ENCODE measurements at regions not wholly inside any gene's neighbourhood (a gene's known extent, or its start where the extent isn't known, plus 50 kb on each side); places are given as distances from the start of the nearest gene placed in this dataset.

GRCh38 chr4:17280261-17281018 lies 231.4 kb downstream of the QDPR start:
- no peak for TF ChIP-seq EZH2 (IDR thresholded peaks at IDR 0.05; ENCODE audit: low read length, missing control alignments)
- TF ChIP-seq CTCF (conservative IDR thresholded peaks at IDR 0.05 in 1 of 2, IDR thresholded peaks at IDR 0.05 in 1 of 2; ENCODE audit: low read depth in 1 of 2, low read length in 2 of 2): no peak

GRCh38 chr4:17276776-17277175 lies 235.1 kb downstream of the QDPR start:
- Histone ChIP-seq H3K4me3 (replicated peaks in 1 of 4; ENCODE audit: control extremely low read depth in 1 of 4, insufficient read depth in 1 of 4, low read depth in 3 of 4, low read length in 4 of 4) (no peak overlapping the region), H3K36me3 (ENCODE audit: control insufficient read depth, insufficient read depth, low read length) (no peaks in the 10 kb centered on the region), H3K9ac (ENCODE audit: insufficient read depth, low read length) (no peak overlapping the region), H2AFZ (ENCODE audit: low read length) (peak overlapping the region; percentile 70), H3K4me1 (ENCODE audit: control insufficient read depth, extremely low read depth, insufficient read depth, low read length) (no peaks in the 10 kb centered on the region), H3K79me2 (ENCODE audit: control insufficient read depth, insufficient read depth, low read length) (no peaks in the 10 kb centered on the region), H3K9me3 (ENCODE audit: control insufficient read depth, insufficient read depth, low read depth, low read length) (no peaks in the 10 kb centered on the region), H3K27ac (ENCODE audit: insufficient read depth, low read length) (no peak overlapping the region), H4K20me1 (ENCODE audit: control insufficient read depth, extremely low read depth, insufficient read depth, low read length) (no peaks in the 10 kb centered on the region), H3K4me2 (ENCODE audit: extremely low read depth, insufficient read depth, low read length) (no peak overlapping the region), H3K27me3 (ENCODE audit: control insufficient read depth, insufficient read depth, low read length) (no peaks in the 10 kb centered on the region)
- peak; percentile 32 to 66 for DNase-seq (ENCODE audit: low read depth in 2 of 2)
- TF ChIP-seq CTCF (conservative IDR thresholded peaks at IDR 0.05 in 1 of 2, IDR thresholded peaks at IDR 0.05 in 1 of 2; ENCODE audit: low read depth in 1 of 2, low read length in 2 of 2): no peak
- TF ChIP-seq EZH2 (IDR thresholded peaks at IDR 0.05; ENCODE audit: low read length, missing control alignments): no peak

More at GRCh38 chr4:17280261-17281018, 231.4 kb downstream of the QDPR start:
- Histone ChIP-seq H4K20me1 (ENCODE audit: control insufficient read depth, extremely low read depth, insufficient read depth, low read length) (no peaks in the 10 kb centered on the region), H3K27me3 (ENCODE audit: control insufficient read depth, insufficient read depth, low read length) (no peaks in the 10 kb centered on the region), H3K4me3 (replicated peaks in 1 of 4; ENCODE audit: control extremely low read depth in 1 of 4, insufficient read depth in 1 of 4, low read depth in 3 of 4, low read length in 4 of 4) (no peak overlapping the region), H3K36me3 (ENCODE audit: control insufficient read depth, insufficient read depth, low read length) (no peaks in the 10 kb centered on the region), H3K9ac (ENCODE audit: insufficient read depth, low read length) (no peak overlapping the region), H3K4me1 (ENCODE audit: control insufficient read depth, extremely low read depth, insufficient read depth, low read length) (no peaks in the 10 kb centered on the region), H2AFZ (ENCODE audit: low read length) (no peak overlapping the region), H3K9me3 (ENCODE audit: control insufficient read depth, insufficient read depth, low read depth, low read length) (no peaks in the 10 kb centered on the region), H3K27ac (ENCODE audit: insufficient read depth, low read length) (no peak overlapping the region), H3K79me2 (ENCODE audit: control insufficient read depth, insufficient read depth, low read length) (no peaks in the 10 kb centered on the region), H3K4me2 (ENCODE audit: extremely low read depth, insufficient read depth, low read length) (no peak overlapping the region)
- DNase-seq (ENCODE audit: low read depth in 2 of 2): no peak

GRCh38 chr4:17275836-17276235 lies 236.1 kb downstream of the QDPR start:
- DNase-seq (ENCODE audit: low read depth in 2 of 2): peak in 1 of 2 donors; percentile 63
- H3K79me2 ChIP-seq (ENCODE audit: control insufficient read depth, insufficient read depth, low read length): no peaks in the 10 kb centered on the region

More at GRCh38 chr4:17275836-17276235, 236.1 kb downstream of the QDPR start:
- H4K20me1 ChIP-seq (ENCODE audit: control insufficient read depth, extremely low read depth, insufficient read depth, low read length): no peaks in the 10 kb centered on the region
- H3K4me3 ChIP-seq (replicated peaks in 1 of 4; ENCODE audit: control extremely low read depth in 1 of 4, insufficient read depth in 1 of 4, low read depth in 3 of 4, low read length in 4 of 4): no peak overlapping the region
- H3K9me3 ChIP-seq (ENCODE audit: control insufficient read depth, insufficient read depth, low read depth, low read length): no peaks in the 10 kb centered on the region
- no peak overlapping the region for H3K9ac ChIP-seq (ENCODE audit: insufficient read depth, low read length)
- no peak overlapping the region for H2AFZ ChIP-seq (ENCODE audit: low read length)
- TF ChIP-seq CTCF (conservative IDR thresholded peaks at IDR 0.05 in 1 of 2, IDR thresholded peaks at IDR 0.05 in 1 of 2; ENCODE audit: low read depth in 1 of 2, low read length in 2 of 2) (no peak), EZH2 (IDR thresholded peaks at IDR 0.05; ENCODE audit: low read length, missing control alignments) (no peak)
- H3K27me3 ChIP-seq (ENCODE audit: control insufficient read depth, insufficient read depth, low read length): no peaks in the 10 kb centered on the region
- H3K36me3 ChIP-seq (ENCODE audit: control insufficient read depth, insufficient read depth, low read length): no peaks in the 10 kb centered on the region
- H3K27ac ChIP-seq (ENCODE audit: insufficient read depth, low read length): no peak overlapping the region
- no peak overlapping the region for H3K4me2 ChIP-seq (ENCODE audit: extremely low read depth, insufficient read depth, low read length)
- H3K4me1 ChIP-seq (ENCODE audit: control insufficient read depth, extremely low read depth, insufficient read depth, low read length): no peaks in the 10 kb centered on the region
